WTC11 (cell line): ENCODE measurements at regions not wholly inside any gene's neighbourhood (a gene's known extent, or its start where the extent isn't known, plus 50 kb on each side); places are given as distances from the start of the nearest gene placed in this dataset.

ENCODE experiments used
- ATF2 ChIP-seq: sonication (generic); formaldehyde crosslinking; IDR thresholded peaks from 2 replicates; pipeline ENCODE4 v1.8.1; 2022; ENCODE audit warnings: low read depth, missing genetic modification reagents, borderline replicate concordance
- ATF6 ChIP-seq: sonication (generic); formaldehyde crosslinking; IDR thresholded peaks from 2 replicates; pipeline ENCODE4 v1.8.1; 2023; ENCODE audit warnings: mild to moderate bottlenecking, missing genetic modification reagents
- CTCF ChIP-seq: fragments of 200-600 bp; IDR thresholded peaks from 2 replicates; pipeline ENCODE4 v1.8.0; 2022; ENCODE audit warnings: antibody characterized with exemption
- E2F4 ChIP-seq: sonication (generic); formaldehyde crosslinking; IDR thresholded peaks from 2 replicates; pipeline ENCODE4 v1.8.1; 2022; ENCODE audit warnings: low read depth, mild to moderate bottlenecking, moderate library complexity, missing genetic modification reagents, borderline replicate concordance
- E2F5 ChIP-seq: sonication (generic); formaldehyde crosslinking; IDR thresholded peaks from 2 replicates; pipeline ENCODE4 v1.8.1; 2022; ENCODE audit warnings: mild to moderate bottlenecking, moderate library complexity, missing genetic modification reagents
- FOXP1 ChIP-seq: sonication (generic); formaldehyde crosslinking; IDR thresholded peaks from 2 replicates; pipeline ENCODE4 v1.8.0; 2022; ENCODE audit warnings: missing genetic modification reagents, mild to moderate bottlenecking, moderate library complexity, borderline replicate concordance
- KAT7 ChIP-seq: sonication (generic); formaldehyde crosslinking; IDR thresholded peaks from 2 replicates; pipeline ENCODE4 v1.8.1; 2023; ENCODE audit warnings: missing genetic modification reagents, mild to moderate bottlenecking, borderline replicate concordance
- MAX ChIP-seq: sonication (generic); formaldehyde crosslinking; IDR thresholded peaks from 2 replicates; pipeline ENCODE4 v1.8.0; 2022; ENCODE audit warnings: mild to moderate bottlenecking, missing genetic modification reagents
- PRDM15 ChIP-seq: sonication (generic); formaldehyde crosslinking; IDR thresholded peaks from 2 replicates; pipeline ENCODE4 v1.8.0; 2022; ENCODE audit warnings: missing genetic modification reagents
- SMAD3 ChIP-seq: sonication (generic); formaldehyde crosslinking; IDR thresholded peaks from 2 replicates; pipeline ENCODE4 v1.8.0; 2022; ENCODE audit warnings: missing genetic modification reagents, mild to moderate bottlenecking, borderline replicate concordance
- USF2 ChIP-seq: sonication (generic); formaldehyde crosslinking; IDR thresholded peaks from 2 replicates; pipeline ENCODE4 v1.8.1; 2023; ENCODE audit warnings: mild to moderate bottlenecking, missing genetic modification reagents, moderate library complexity

GRCh38 chr18:53843763-53844162, 380.7 kb downstream of the MBD2 start:
- no peak for TF ChIP-seq FOXP1 (CRISPR knock-in tag)
- TF ChIP-seq ATF2 (CRISPR knock-in tag), result no peak
- no peak for TF ChIP-seq CTCF
- TF ChIP-seq MAX, result no peak
- no peak for TF ChIP-seq SMAD3 (CRISPR knock-in tag)
- TF ChIP-seq KAT7 (CRISPR knock-in tag), result no peak
- TF ChIP-seq ATF6 (CRISPR knock-in tag), result no peak
- no peak for TF ChIP-seq E2F5 (CRISPR knock-in tag)
- TF ChIP-seq USF2 (CRISPR knock-in tag), result no peak
- no peak for TF ChIP-seq PRDM15 (CRISPR knock-in tag)
- TF ChIP-seq E2F4, result no peak
